H1 (cell line): ENCODE measurements at regions not wholly inside any gene's neighbourhood (a gene's known extent, or its start where the extent isn't known, plus 50 kb on each side); places are given as distances from the start of the nearest gene placed in this dataset.

Source experiments
- CTCF ChIA-PET: fragments of 300-600 bp; sonication (Branson Sonifier 250); formaldehyde crosslinking; loops from one replicate; lab custom pipeline; 2021; ENCODE audit not compliant: partially characterized antibody; lab: Charles Lee
- POLR2A ChIA-PET: fragments of 300-600 bp; sonication (Branson Sonifier 250); formaldehyde crosslinking; loops from one replicate; lab custom pipeline; 2021; ENCODE audit warnings: inconsistent platforms; ENCODE audit not compliant: partially characterized antibody; lab: Charles Lee
- DNase-seq, 2 experiments: peaks; one replicate each; pipeline versions ENCODE4 v3.0.0 to v3.0.0-alpha.2; 2010 to 2022; ENCODE audit warnings: low spot score in 2 of 2, low read depth in 1 of 2, mixed read lengths in 1 of 2
- FAIRE-seq: peaks from 2 replicates; lab custom pipeline; 2011; peaks lifted over from hg19 to GRCh38; lab: Jason Lieb, UNC
- H2AFZ ChIP-seq: 2 replicates; pipeline ENCODE4 v1.8.1; 2012; ENCODE audit warnings: low read length, inconsistent platforms
- H2AK5ac ChIP-seq: 2 replicates; pipeline ENCODE4 v1.6.1; 2013; ENCODE audit warnings: low read depth, low read length
- H2BK120ac ChIP-seq: replicated peaks from 2 replicates; pipeline ENCODE3; 2013; ENCODE audit warnings: low read depth, low read length, inconsistent platforms
- H2BK12ac ChIP-seq: 2 replicates; pipeline ENCODE4 v1.6.1; 2013; ENCODE audit warnings: low read depth, low read length
- H2BK15ac ChIP-seq: 2 replicates; pipeline ENCODE4 v1.6.1; 2013; ENCODE audit warnings: low read length
- H2BK20ac ChIP-seq: 2 replicates; pipeline ENCODE4 v1.6.1; 2013; ENCODE audit warnings: low read length
- H2BK5ac ChIP-seq: 2 replicates; pipeline ENCODE4 v1.6.1; 2013; ENCODE audit warnings: low read depth, low read length
- H3K14ac ChIP-seq: 2 replicates; pipeline ENCODE4 v1.6.1; 2013; ENCODE audit warnings: inconsistent platforms; ENCODE audit not compliant: insufficient read length
- H3K18ac ChIP-seq: 2 replicates; pipeline ENCODE4 v1.6.1; 2013; ENCODE audit warnings: low read length; ENCODE audit errors: extremely low read depth
- H3K23ac ChIP-seq: 2 replicates; pipeline ENCODE4 v1.6.1; 2013; ENCODE audit warnings: inconsistent platforms; ENCODE audit not compliant: insufficient read length
- H3K23me2 ChIP-seq: 2 replicates; pipeline ENCODE4 v1.6.1; 2013; ENCODE audit warnings: low read depth, low read length
- H3K27ac ChIP-seq: 2 replicates; pipeline ENCODE4 v1.6.1; 2011; ENCODE audit warnings: low read depth, low read length, inconsistent platforms
- H3K27me3 ChIP-seq, 4 experiments: replicated peaks in 1 of 4; 1 replicate in 1 of 4; 2 replicates in 3 of 4; pipeline versions ENCODE4 v1.6.1 to v1.8.1; 2011 to 2013; ENCODE audit warnings: low read length in 3 of 4, mild to moderate bottlenecking in 3 of 4, inconsistent platforms in 2 of 4, mixed read lengths in 2 of 4, moderate library complexity in 1 of 4; ENCODE audit not compliant: control insufficient read depth in 3 of 4, insufficient read depth in 3 of 4; ENCODE audit errors: extremely low read depth in 1 of 4
- H3K36me3 ChIP-seq, 4 experiments: 2 replicates each; pipeline versions ENCODE4 v1.6.1 to v1.8.1; 2011 to 2013; ENCODE audit warnings: mild to moderate bottlenecking in 4 of 4, low read length in 3 of 4, moderate library complexity in 2 of 4, control low read depth in 1 of 4, inconsistent platforms in 1 of 4; ENCODE audit not compliant: insufficient read depth in 4 of 4, control insufficient read depth in 2 of 4
- H3K4ac ChIP-seq: replicated peaks from 2 replicates; pipeline ENCODE3; 2013; ENCODE audit warnings: low read length, low read depth, mixed read lengths, inconsistent platforms; ENCODE audit not compliant: insufficient read length
- H3K4me1 ChIP-seq, 4 experiments: replicated peaks in 1 of 4; 1 replicate in 1 of 4; 2 replicates in 3 of 4; pipeline versions ENCODE4 v1.6.1 to v1.8.1; 2011 to 2013; ENCODE audit warnings: low read length in 3 of 4, inconsistent platforms in 2 of 4, mixed read lengths in 1 of 4; ENCODE audit not compliant: insufficient read depth in 4 of 4, control insufficient read depth in 3 of 4
- H3K4me2 ChIP-seq, 2 experiments: 2 replicates each; pipeline versions ENCODE4 v1.6.1 to v1.8.1; 2011 to 2013; ENCODE audit warnings: low read depth in 2 of 2, low read length in 2 of 2, control low read depth in 1 of 2, inconsistent platforms in 1 of 2, mild to moderate bottlenecking in 1 of 2; ENCODE audit not compliant: insufficient read depth in 1 of 2
- H3K4me3 ChIP-seq, 4 experiments: fragments of 200-600, 300-600 bp in 1 of 4; sonication (generic), shearing (Covaris generic), sonication (Bioruptor Twin) in 1 of 4; 2 replicates each; pipeline versions ENCODE4 v1.5.1 to v1.8.1; 2011 to 2016; ENCODE audit warnings: low read length in 4 of 4, low read depth in 3 of 4, control low read depth in 2 of 4, inconsistent platforms in 2 of 4, mild to moderate bottlenecking in 2 of 4, mixed read lengths in 1 of 4, moderate library complexity in 1 of 4; ENCODE audit not compliant: insufficient read depth in 2 of 4; ENCODE audit errors: extremely low read depth in 1 of 4
- H3K56ac ChIP-seq: replicated peaks from 2 replicates; pipeline ENCODE3; 2013; ENCODE audit warnings: low read depth, mild to moderate bottlenecking, mixed read lengths, low read length, inconsistent platforms; ENCODE audit not compliant: insufficient read length
- H3K79me1 ChIP-seq: 2 replicates; pipeline ENCODE4 v1.6.1; 2013; ENCODE audit warnings: low read depth, low read length, control low read depth
- H3K79me2 ChIP-seq, 2 experiments: 2 replicates each; pipeline versions ENCODE4 v1.6.1 to v1.8.1; 2012 to 2013; ENCODE audit warnings: low read length in 2 of 2, mild to moderate bottlenecking in 2 of 2, inconsistent platforms in 1 of 2; ENCODE audit not compliant: insufficient read depth in 2 of 2, control insufficient read depth in 1 of 2
- H3K9ac ChIP-seq, 4 experiments: replicated peaks in 1 of 4; 1 replicate in 1 of 4; 2 replicates in 3 of 4; pipeline versions ENCODE4 v1.6.1 to v1.8.1; 2011 to 2013; ENCODE audit warnings: low read depth in 3 of 4, low read length in 3 of 4, control low read depth in 2 of 4, mild to moderate bottlenecking in 2 of 4, moderate library complexity in 2 of 4, inconsistent platforms in 1 of 4; ENCODE audit errors: extremely low read depth in 1 of 4
- H3K9me3 ChIP-seq, 2 experiments: 2 replicates each; pipeline versions ENCODE4 v1.6.1 to v1.8.1; 2012 to 2013; ENCODE audit warnings: mild to moderate bottlenecking in 2 of 2, moderate library complexity in 2 of 2, control low read depth in 1 of 2, inconsistent platforms in 1 of 2, low read depth in 1 of 2, low read length in 1 of 2, mixed read lengths in 1 of 2; ENCODE audit not compliant: insufficient read depth in 2 of 2
- H4K20me1 ChIP-seq, 2 experiments: replicated peaks in 1 of 2; 2 replicates each; pipeline versions ENCODE3 to v1.8.1; 2011 to 2013; ENCODE audit warnings: inconsistent platforms in 2 of 2, low read length in 2 of 2, mild to moderate bottlenecking in 1 of 2; ENCODE audit not compliant: insufficient read depth in 2 of 2, control insufficient read depth in 1 of 2
- H4K5ac ChIP-seq: 2 replicates; pipeline ENCODE4 v1.6.1; 2013; ENCODE audit warnings: low read length, low read depth, mixed read lengths, inconsistent platforms; ENCODE audit not compliant: insufficient read length
- H4K8ac ChIP-seq: 2 replicates; pipeline ENCODE4 v1.8.0; 2013; ENCODE audit warnings: mild to moderate bottlenecking, moderate library complexity, low read length, inconsistent platforms; ENCODE audit not compliant: insufficient read depth; ENCODE audit errors: extremely low read depth
- H4K91ac ChIP-seq: replicated peaks from 2 replicates; pipeline ENCODE3; 2013; ENCODE audit warnings: low read length, mixed read lengths, inconsistent platforms; ENCODE audit not compliant: insufficient read length
- RFX5 ChIP-seq: IDR thresholded peaks from 2 replicates; pipeline ENCODE4 v1.6.1; 2011; ENCODE audit warnings: low read depth, low read length, improper control_type of control experiment, borderline replicate concordance
- SIRT6 ChIP-seq: IDR thresholded peaks from one replicate; pipeline ENCODE4 v1.7.1; 2012; ENCODE audit warnings: low read length, inconsistent platforms
- TCF12 ChIP-seq: IDR thresholded peaks from 2 replicates; pipeline ENCODE4 v1.6.1; 2011; ENCODE audit warnings: low read depth, mild to moderate bottlenecking, low read length
- WGBS, 2 experiments: shearing (Covaris generic) in 1 of 2; methylation state at CpG; one replicate each; pipeline versions ENCODE4 v1.1.6 to v1.1.7; 2013 to 2015; ENCODE audit warnings: low lambda C conversion rate in 2 of 2, mixed read lengths in 2 of 2, inconsistent platforms in 1 of 2, low coverage in 1 of 2, missing lambda C conversion rate in 1 of 2; ENCODE audit not compliant: insufficient replicate concordance in 2 of 2, insufficient coverage in 1 of 2, insufficient read length in 1 of 2; ENCODE audit errors: extremely low coverage in 1 of 2, missing lambda C conversion rate in 1 of 2; 5-methylcytosine and 5-hydroxymethylcytosine counted together
- TF ChIP-seq, protein P1 (sequence below): IDR thresholded peaks from 2 replicates; pipeline ENCODE4 v1.6.1; 2012; ENCODE audit warnings: inconsistent platforms

DNA sequence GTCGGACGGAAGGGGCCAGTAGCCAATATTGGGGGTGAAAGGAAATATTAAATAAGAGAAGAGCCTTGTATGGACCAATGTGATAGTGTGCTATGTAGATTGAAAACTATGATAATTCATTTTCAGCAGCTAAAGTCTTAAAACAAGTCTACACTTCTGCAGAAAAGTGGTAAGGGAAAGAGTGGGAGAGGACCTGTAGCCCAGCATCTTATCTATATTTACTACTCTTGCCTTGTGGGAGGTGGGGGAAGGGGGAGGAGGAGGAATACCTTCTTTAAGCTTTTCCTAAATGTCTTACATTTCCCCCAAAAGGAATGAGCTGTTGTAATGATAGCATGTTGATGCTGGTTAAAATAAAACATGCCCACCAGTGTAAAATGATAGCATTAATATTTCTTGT, 220.0 kb upstream of the SPRY1 start:
- Histone ChIP-seq H2AFZ (no peak overlapping the region), H2BK12ac (no peak overlapping the region), H3K79me2 (no peaks in the 10 kb centered on the region), H3K36me3 (no peaks in the 10 kb centered on the region), H3K4me2 (no peak overlapping the region), H4K91ac (no peak overlapping the region), H2BK20ac (no peak overlapping the region), H2AK5ac (no peak overlapping the region), H3K27me3 (no peaks in the 10 kb centered on the region), H3K9ac (no peak overlapping the region), H3K79me1 (no peaks in the 10 kb centered on the region), H2BK120ac (no peak overlapping the region), H2BK5ac (no peak overlapping the region), H3K18ac (no peak overlapping the region), H4K5ac (no peak overlapping the region), H3K9me3 (no peaks in the 10 kb centered on the region), H4K8ac (no peak overlapping the region), H2BK15ac (no peak overlapping the region), H4K20me1 (no peaks in the 10 kb centered on the region), H3K14ac (no peak overlapping the region), H3K23me2 (no peaks in the 10 kb centered on the region), H3K56ac (no peak overlapping the region), H3K4ac (no peak overlapping the region), H3K27ac (no peak overlapping the region), H3K4me3 (no peak overlapping the region), H3K4me1 (no peaks in the 10 kb centered on the region), H3K23ac (no peak overlapping the region)
- POLR2A ChIA-PET = no interaction called here
- 89% methylated on average over 2 of the region's 2 CpGs; no CpG with 5 or more reads in 1 of the 2 experiments for WGBS, 2 experiments
- TF ChIP-seq RFX5 (no peak), SIRT6 (no peak), TCF12 (no peak)
- TF ChIP-seq, protein P1, sequence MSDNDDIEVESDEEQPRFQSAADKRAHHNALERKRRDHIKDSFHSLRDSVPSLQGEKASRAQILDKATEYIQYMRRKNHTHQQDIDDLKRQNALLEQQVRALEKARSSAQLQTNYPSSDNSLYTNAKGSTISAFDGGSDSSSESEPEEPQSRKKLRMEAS = no peak
- FAIRE-seq = no peak
- CTCF ChIA-PET = interaction anchor here (2.4 kb wide), 1 partner anchor 10 kb away, joined by 7 read pairs; no protein-coding TSS in a partner anchor
- no peak for DNase-seq
